Stimulated activated CD8-positive, alpha-beta memory T cell treated with anti-CD3 and anti-CD28 coated beads, Interleukin-12 subunit alpha, Interleukin-12 subunit beta, amount 100 ng/mL, for 24 hours (primary cell): ENCODE measurements at regions not wholly inside any gene's neighbourhood (a gene's known extent, or its start where the extent isn't known, plus 50 kb on each side); places are given as distances from the start of the nearest gene placed in this dataset.

Experiments used
- DNase-seq: peaks from one replicate; pipeline ENCODE4 v3.0.0-alpha.2; 2020; ENCODE audit errors: extremely low read depth

DNA sequence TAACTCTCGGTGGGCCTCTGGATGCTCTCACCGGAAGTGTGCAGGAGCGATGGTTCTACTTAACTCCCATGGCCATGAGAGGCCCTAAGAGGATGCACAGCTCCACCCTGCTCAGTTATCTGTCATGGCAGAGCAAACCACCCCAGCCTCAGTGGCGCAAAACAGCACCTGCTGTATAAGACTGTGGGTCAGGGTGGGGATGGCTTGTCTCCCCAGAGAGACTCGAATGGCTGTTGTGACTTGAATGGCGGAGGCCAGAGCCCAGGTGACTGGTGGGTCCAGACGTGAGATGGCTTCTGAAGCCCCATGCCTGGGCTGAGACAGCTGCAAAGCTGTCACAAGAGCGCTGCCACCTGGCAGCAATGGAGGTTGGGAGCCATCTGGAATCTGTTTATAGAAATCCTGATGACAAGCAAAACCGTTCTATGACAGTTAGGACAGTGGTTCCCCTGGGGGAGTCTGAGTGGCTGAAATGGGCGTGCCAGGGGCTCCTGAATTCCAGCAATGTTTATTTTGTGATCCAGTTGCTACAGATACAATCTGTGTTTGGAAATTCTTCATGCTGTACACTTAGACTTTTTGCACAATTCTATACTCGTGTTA is 490.5 kb downstream of the TCERG1L start:
- DNase-seq = no peak

DNA sequence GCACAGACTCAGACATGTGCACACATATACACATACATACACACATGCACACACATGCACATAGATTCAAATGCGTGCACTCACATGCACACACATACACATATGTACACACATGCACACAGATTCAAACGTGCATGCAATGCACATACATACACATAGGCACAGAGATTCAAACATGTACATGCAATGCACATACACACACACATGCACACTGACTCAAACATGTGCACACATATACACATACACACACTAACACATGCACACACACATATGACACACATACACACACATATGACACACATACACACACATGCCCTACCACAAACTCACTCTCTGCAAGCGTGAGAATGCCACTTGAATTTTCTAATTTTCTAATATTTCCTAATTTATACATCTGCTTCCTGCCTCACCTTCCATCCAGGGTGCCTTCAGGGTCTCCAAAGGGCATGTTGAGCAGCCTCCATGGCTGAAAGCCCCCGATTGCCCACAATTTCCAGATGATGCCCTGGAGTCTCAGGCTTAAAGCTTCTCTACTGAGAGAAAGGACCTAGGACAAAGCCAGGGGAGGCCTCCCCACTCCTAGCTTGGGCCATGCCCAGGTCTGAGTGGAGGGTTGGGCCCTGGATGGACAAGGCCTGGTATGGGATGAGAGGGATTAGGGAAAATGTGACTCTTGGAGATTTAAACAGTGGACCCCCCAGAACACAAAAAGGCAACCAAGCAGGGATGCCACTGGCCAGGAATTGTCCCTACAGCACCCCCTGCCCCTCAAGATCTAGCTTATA is 487.1 kb downstream of the TCERG1L start:
- DNase-seq = no peak

DNA sequence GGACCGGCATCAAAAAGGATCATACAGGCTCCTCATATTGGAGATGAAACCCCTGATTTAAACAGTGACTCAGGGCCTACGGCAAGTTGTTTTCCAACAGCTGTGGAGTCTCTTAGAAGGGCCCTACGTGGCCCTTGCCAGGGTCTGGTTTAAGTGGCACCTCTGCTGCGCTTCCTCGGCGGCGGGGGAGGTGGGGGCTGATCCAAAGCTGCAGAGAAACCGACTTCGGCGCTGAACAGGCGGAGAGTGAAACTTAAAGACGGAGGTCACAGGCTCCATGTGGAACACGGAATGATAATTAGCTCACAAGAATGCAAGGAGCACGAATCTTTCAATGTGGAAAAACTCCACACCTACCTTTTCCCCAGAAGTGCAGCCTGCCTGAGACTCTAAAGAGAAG is 477.9 kb downstream of the TCERG1L start:
- DNase-seq = no peak

DNA sequence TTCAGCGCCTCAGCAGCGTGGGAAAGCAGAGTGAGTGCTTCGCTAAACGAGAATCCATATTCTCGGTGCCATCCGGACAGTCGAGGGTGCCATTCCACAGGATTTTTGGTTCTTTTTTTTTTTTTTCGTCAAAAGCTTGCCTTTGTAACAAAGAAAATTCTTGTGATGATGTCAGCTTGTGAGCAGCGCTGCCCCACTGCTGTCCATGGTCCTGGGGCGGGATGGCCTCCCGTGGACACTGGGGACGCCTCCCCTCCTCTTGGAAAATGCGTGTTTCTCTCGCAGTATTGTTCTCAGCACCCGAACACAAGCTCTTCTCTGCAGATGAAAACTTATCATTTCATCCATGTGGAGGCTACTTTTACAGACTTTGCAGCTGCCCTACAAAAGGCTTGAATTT is 477.4 kb downstream of the TCERG1L start:
- DNase-seq = no peak

DNA sequence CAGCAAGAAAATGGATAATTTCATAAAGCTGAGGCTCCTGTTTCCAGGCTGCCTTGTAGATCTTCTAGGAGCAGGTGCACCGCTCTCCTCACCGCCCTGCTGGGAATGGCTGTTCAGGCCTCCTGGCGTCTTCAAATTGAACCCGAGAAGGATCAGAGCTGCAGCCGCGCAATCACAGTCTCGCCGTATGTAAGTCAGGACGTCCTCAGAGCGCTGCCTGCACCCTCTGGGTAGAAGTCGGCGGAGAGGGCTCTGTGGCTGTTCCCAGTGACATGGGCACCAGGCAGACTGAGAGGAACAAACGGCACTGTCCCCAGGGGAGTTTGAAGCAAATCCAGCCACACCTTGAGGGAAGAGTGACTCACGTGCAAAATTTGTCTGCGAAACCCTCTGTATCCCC is 476.9 kb downstream of the TCERG1L start:
- no peak for DNase-seq

DNA sequence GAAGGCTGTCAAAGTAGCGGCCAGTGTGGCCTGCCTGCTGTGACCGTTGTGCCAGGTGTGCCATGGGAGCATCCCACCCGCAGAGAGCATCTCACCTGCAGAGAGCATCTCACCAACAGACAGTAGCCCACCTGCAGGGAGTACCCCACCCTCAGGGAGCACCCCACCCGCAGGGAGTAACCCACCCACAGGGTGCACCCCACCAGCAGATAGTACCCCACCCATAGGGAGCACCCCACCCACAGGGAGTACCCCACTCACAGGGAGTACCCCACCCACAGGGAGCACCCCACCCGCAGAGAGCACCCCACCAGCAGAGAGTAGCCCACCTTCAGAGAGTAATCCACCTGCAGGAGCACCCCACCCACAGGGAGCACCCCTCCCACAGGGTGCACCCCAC is 476.5 kb downstream of the TCERG1L start:
- DNase-seq = no peak

DNA sequence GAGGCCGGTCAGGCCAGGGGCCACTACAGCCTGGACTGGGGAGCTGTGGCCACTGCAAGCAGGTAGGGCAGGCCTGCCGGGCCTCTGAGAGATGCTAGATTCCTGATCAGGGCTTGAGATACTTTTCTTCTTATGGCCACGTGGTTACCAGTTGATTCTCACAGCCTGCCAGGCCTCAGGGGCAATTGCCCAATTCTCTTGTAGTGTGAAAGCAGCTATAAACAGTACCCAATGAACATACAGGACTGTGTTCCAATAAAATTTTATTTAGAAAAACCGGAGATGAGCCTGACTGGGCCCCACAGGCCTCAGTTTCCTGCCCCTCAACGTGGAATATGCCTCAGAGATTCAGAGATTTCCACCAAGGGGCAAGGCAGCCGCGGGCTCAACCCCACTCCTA is 475.2 kb downstream of the TCERG1L start:
- no peak for DNase-seq

DNA sequence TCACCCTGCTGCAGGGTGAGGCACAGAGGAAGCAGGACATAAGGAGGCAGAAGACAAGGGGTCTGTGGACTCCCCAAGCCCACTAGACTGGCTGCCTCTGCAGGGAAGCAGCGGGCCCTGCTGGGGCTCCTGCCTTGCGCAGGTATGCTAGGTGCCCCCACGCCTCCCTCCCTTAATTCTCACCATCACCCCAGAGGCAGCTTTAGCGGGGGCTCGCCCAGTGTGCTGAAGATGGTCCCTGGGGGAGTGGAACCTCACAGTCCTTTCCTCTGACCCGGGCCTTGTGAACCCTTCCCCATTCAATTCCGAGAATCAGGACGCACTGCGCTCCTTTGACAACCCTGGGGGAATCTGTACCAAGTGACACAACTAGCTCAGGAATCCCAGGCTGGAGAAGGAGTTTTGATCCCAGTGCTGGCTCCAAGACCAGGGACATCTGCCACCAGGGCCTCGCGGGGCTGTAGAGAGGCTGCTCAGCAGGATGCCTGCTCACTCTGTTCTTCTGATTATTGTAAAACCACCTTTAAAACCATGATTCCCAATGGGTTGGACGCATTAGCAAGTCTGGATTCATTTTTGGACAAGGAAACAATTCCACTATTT is 468.4 kb downstream of the TCERG1L start:
- DNase-seq = no peak

DNA sequence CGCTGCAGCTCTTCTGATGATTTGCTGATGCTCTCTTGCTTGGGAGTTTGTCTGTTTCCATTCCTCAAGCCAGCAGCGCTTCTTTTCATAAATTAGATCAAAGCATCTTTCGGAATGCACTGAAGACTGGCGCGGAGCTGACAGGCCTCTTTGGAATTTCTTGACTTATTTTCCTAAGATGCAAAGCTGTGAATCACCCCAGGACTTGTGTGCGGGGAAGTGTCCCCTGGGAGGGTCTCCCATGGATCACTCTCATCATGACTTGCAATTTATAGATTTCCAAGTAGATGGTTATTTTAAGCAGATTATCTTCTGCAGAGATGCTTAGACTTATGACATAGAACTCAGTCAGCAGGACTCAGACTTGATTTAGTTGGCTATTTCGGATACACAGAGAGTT is 467.2 kb downstream of the TCERG1L start:
- DNase-seq = no peak

DNA sequence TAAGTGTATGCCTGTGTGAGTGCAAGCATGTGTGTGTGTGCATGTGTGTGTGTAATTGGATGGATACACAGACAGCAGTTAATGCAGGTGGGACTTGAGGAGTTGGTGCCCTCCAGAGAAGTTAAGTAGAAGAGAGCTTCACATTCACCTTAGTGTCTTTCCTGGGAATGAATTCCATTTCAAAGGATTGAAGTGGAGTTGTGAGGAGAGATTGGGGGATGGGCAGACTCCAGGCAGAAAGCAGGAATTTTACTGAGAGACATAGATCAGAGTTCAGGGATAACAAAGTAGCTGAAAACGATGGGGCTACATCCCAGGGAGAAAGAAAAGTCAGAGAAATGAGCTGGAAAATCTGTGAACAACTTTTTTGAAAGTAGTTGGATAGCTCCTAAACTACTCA is 464.4 kb downstream of the TCERG1L start:
- DNase-seq = no peak

DNA sequence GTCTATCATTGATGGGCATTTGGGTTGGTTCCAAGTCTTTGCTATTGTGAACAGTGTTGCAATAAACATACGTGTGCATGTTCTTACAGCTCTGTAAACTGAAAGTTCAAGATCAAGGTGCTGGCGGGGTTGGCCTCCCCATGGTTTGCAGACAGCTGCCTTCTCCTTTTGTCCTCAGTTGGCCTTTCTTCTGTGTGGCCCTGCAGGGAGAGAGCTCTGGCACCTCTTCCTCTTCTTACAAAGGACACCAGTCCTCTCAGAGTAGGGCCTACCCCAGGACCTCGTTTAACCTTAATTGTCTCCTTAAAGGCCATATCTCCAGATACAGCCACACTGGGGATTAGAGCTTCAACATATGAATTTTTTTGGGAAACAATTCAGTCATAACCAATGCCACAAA is 462.7 kb downstream of the TCERG1L start:
- no peak for DNase-seq

DNA sequence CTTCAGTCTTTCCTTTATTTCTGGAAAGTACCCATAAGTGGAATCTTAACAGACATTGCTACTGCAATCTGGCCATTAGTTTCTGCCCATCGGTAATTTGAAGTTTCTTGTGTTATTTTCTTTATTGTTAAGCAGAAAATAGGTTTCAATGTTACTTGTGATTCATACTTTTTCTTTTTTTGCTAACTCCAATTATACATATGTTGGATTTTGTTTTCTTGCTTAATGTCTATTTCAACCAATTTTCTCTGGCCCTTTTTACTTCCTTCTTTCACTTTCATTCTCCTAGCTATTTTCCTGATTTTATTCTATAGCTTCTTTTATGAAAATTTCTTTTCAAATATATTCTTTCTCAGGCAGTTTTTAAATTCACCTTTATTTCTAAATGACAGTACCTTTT is 457.4 kb downstream of the TCERG1L start:
- DNase-seq = no peak

DNA sequence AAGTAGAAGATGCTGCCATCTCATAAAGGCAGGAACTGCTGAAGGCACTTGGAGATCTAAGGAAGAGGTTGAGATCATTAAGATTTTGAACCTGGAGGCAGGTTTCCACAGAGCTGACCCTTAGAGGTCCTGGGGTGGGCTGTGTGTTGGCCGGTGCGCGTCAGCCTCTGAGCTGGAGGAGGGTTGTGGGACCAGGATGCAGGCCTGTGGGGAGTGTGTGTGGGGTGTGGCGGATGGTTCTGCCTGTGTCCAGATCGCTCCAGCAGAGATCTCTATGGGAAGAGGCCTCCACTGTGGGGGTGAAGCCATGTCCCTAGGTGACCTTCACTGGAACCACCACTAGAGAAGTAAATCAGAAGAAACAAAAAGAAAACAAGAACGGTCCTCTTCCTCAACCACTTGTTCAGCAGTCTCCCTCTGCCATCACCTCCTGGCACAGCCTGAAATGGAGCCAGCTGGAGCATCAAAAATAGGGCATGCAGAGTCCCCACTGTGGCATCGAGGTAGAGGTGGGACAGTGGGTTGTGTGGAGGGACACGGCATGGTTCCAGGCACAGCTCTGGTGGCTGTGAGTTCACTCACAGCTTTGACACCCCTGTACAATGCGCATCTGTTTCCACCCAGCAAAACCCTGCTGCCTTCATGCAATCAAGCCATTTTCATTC is 453.8 kb downstream of the TCERG1L start:
- no peak for DNase-seq

DNA sequence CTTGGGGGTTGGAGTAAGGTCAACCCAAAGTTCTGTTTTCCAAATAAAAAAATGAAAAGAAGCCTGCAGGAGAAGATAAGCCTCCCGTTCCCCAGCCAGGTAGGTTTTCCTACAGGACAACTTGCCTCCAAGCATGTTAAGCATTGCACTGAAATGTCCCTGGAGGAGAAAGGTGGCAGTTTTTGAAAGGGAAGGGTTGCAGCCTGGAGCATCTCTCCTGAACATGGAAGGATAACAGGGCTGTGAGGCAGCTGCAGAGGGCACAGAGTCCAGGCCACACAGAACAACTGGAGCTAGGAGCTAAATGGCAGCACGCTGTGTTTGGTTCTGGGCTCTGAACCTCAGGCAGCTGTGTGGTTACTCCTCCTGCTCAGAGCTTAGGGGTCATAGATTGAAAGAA is 452.9 kb downstream of the TCERG1L start:
- DNase-seq = no peak

DNA sequence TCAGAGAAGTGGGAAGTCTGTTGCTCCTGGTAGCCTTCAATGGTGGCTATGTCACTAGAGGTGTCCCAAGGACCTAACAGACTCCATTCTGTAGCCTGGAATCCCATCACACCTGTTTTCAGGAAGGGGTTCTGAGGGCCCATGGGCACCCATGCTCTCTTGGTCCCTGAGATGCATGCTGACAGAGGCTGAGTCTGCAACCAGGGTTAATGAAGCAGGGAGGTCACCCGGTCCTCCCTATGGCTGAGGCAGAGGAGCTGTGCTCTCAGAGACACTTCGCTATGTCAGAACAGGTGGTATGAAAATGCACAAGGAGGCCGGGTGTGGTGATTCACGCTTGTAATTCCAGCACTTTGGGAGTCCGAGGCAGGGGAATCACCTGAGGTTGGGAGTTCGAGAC is 452.1 kb downstream of the TCERG1L start:
- no peak for DNase-seq

DNA sequence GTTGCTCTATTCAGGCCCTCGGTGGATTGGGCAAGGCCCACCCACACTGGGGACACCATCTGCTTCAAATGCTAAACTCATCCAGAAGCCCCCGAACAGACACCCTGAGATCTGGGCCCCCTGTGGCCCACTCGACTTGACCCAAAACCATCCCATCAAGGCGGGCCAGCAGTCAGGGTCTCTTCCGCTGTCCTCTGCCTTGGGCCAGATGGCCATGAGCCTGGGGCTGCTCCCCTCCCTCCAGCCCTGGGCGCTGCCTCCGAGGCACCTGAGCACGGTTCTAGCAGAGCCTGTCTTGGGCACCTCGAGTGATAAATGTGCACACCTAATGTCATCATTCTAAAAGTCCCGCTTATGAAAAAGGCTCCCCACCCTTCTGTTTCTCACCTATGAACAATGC is 449.4 kb downstream of the TCERG1L start:
- DNase-seq = no peak

DNA sequence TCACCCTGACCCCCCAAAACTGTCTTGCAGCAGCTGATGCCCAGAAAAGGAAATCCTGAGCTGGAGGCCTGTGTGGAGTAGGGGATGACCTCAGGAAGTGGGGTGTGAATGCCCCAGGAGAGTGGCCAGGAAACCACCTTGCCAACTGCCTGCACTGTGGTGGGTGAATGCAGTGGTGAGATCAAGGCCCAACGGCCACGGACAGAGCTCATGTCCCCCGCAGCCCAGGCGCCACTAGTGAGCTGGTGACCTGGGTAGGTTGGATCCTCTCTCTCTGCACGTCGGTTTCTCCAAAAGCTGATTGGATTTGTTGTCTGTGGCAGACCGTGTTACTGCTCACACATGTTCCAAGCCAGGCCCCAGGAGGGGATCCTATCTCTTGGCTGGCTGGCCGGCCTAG is 448.9 kb downstream of the TCERG1L start:
- DNase-seq = no peak

DNA sequence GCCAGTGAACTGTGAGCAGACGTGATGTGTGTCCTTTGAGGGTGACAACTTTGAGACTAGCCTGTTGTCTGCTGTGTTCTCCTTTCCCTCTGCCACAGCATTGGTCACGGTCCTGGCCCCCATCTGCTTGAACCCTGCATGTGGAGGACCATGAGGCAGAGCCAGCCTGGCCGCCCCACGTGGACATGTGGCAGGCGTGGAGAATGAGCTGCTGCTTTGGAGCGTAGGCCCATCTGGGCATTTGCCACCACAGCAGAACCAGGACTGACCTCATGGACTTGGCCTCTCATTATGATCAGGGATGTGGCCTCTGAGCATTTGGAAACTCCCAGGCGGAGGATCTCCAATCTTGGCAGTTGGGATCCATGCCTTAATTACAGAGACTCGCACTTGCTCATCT is 448.5 kb downstream of the TCERG1L start:
- no peak for DNase-seq

DNA sequence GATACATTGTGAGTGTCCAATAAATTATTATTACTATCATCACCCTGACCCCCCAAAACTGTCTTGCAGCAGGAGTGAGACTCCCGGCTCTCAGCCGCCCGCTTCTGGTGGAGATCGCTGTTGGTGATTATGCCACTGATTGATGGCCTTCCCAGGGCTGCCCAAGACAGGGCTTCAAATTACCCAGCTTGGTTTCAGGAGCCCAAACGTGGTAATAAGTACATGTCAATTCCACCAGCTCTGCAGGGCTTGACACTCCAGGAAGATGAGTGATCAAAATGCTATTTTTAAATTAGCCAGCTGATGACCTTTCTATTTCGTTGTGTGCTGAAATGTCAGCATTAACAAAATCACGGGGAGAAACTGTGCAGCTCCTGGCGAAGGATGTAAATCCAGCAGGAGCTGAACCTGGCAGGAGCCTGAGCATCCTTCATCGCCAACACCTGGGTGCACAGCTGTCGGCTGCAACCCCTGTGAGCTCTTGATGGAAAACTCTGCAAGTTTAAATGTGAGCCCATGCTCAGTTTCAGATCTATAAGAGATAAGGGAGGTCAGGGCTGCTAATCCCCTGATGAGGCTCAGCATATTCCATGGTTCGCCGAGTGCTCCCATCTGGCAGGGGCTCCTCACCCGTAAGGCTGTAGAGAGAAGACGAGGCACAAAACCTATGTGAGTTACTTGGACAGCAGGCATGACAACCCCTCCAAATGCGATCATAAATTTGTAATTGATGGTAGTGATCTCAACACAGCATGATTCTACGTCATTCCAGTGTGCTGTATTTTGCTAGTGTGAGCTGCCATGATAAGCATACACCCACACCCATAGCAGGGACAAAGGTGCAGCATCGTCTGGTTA is 446.3 kb downstream of the TCERG1L start:
- DNase-seq = no peak

DNA sequence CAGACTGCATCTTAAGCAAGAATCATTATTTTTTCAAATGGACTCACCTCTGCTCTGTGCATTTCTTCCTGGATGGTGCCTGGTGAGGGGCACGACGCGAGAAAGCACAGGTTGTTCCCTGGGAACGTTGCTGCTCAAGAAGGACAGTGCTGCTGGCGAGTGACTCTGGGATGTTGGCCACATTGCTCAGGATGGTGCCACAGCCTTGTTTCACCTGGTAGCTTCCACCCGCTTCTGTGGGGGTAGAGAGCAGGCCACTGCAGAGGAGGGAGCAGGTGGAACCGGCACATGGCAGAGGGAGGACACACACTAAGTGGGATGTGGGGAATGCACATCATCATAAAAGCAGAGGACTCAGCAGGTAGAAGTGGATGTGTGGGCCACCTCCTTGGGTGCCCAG is 444.7 kb downstream of the TCERG1L start:
- no peak for DNase-seq

DNA sequence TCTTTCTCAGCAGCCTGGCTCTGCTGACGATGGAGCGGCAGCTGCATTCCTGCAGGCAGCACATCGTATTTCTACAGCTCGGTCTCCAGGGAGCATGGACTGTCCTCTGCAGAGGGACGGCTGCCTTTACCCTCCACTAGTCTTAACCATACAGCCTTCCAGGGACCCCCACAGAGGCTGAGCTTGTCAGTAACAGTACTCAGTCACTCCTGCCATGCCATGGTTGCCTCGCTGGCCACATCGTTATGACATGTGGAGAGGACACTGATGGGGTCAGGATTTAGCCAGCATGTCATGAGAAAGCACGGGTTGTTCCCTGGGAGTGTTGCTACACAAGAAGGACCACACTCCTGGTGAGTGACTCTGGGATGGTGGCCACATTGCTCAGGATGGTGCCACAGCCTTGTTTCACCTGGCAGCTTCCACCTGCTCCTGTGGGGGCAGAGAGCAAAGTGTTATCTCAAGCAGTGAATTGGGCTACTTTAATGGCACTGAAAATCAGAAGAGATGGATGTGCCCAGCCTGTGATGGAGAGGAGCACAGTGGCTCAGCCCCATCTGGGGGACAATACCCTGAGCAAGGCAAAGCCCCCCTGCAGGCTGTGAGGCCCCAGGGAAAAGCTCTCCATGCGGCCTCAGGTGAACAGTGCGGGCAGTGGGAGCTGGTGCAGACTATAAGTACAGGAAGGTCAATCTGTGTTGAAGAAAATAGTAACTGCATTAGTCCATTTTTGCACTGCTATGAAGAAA is 443.9 kb downstream of the TCERG1L start:
- no peak for DNase-seq
